ENCODE measurements at regions not wholly inside any gene's neighbourhood (a gene's known extent, or its start where the extent isn't known, plus 50 kb on each side); places are given as distances from the start of the nearest gene placed in this dataset.

DNA sequence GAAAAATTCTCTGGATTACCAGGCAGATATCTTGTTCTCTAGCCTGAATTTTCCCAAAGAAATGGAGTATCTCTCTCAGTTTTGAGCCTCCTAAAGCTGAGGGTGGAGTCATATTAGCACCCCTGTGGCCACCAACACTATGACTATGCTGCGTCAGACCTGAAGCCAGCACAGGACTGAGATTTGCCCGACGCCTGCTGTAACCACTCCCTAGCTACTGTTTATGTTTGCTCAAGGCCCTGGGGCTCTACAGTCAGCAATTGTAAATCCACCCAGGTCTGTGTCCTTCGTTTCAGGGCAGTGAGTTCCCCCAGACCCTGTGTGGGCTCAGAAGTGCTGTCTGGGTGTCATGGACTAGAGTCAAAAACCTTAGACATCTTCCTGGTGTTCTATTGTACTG lies 61.4 kb downstream of the ZXDA start:
- H3K4me1 Mint-ChIP-seq (ENCODE audit: low read depth): no peaks in the 10 kb centered on the region

DNA sequence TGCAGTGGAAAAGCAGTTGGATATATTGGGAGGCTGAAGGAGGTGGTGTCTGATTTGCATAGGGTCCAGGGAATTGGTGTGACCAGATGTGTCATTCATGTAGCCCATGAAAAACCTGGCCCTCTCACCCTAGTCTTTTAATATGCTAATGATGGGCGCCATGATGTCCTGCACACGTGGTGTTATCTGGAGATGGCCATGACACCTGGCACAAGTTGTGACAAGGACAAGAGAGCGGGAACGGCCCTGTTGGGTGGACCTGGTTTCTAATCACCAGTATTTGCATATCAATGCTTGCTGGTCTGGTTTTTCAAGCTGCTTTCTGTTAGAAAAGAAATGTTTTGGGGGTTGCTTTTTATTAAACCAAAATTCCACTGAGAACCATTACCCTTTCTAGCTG lies 87.4 kb downstream of the ZXDA start:
- CTCF ChIA-PET: no interaction called here
- H3K36me3 Mint-ChIP-seq (ENCODE audit: low read depth): no peaks in the 10 kb centered on the region
- H3K4me3 Mint-ChIP-seq: no peak overlapping the region
- no peaks in the 10 kb centered on the region for H3K4me1 Mint-ChIP-seq (ENCODE audit: low read depth)
- H3K27me3 Mint-ChIP-seq (ENCODE audit: low read depth): no peaks in the 10 kb centered on the region
- H3K9me3 Mint-ChIP-seq: peaks cover 2% of the 10 kb centered on the region
- no peak for DNase-seq
- intact Hi-C loops (cut with micrococcal nuclease): loop anchor here (5.0 to 10.0 kb wide), 2 partner anchors 251 to 302 kb away; no protein-coding TSS in a partner anchor
- no peak overlapping the region for H3K27ac Mint-ChIP-seq

More for the DNA sequence above, 61.4 kb downstream of the ZXDA start:
- peaks cover 7% of the 10 kb centered on the region for H3K36me3 Mint-ChIP-seq (ENCODE audit: low read depth)
- no peaks in the 10 kb centered on the region for H3K27me3 Mint-ChIP-seq (ENCODE audit: low read depth)
- no peak overlapping the region for H3K4me3 Mint-ChIP-seq
- H3K9me3 Mint-ChIP-seq: peaks cover 28% of the 10 kb centered on the region
- intact Hi-C loops (cut with micrococcal nuclease): no loop called here
- DNase-seq: no peak
- CTCF ChIA-PET: no interaction called here
- H3K27ac Mint-ChIP-seq: no peak overlapping the region

DNA sequence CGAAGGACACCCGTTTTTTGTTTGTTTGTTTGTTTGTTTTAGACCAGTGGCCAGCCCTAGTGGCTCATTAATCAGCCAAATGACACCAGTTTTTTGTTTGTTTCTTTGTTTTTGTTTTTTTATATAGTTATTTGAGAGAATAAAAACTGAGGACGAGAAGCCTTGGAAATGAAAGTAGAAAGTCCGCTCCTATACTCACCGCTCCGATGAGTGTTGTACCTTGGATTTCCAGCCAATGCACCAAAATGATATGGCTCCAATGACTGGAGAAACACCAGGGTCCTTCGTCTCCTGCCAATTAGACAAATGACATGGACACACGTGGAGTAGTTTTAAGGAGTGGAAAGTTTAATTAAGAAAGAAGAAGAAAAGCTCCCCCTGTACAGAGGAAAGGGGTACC lies 87.9 kb downstream of the ZXDA start:
- DNase-seq: no peak
- Mint-ChIP-seq H3K27ac (no peak overlapping the region), H3K4me1 (ENCODE audit: low read depth) (no peaks in the 10 kb centered on the region), H3K4me3 (no peak overlapping the region), H3K9me3 (peaks cover 2% of the 10 kb centered on the region), H3K36me3 (ENCODE audit: low read depth) (no peaks in the 10 kb centered on the region), H3K27me3 (ENCODE audit: low read depth) (no peaks in the 10 kb centered on the region)
- CTCF ChIA-PET: interaction anchor here (1.1 kb wide), 1 partner anchor 205 kb away, joined by 5 read pairs; no protein-coding TSS in a partner anchor
- intact Hi-C loops (cut with micrococcal nuclease): loop anchor here (5.0 to 10.0 kb wide), 2 partner anchors 250 to 302 kb away; no protein-coding TSS in a partner anchor

- intact Hi-C loops (cut with micrococcal nuclease): loop anchor here (1.0 to 10.0 kb wide), 5 partner anchors 97 to 303 kb away; no protein-coding TSS in a partner anchor
- Mint-ChIP-seq H3K4me3 (no peak overlapping the region), H3K4me1 (ENCODE audit: low read depth) (no peaks in the 10 kb centered on the region), H3K9me3 (no peaks in the 10 kb centered on the region), H3K36me3 (ENCODE audit: low read depth) (no peaks in the 10 kb centered on the region), H3K27ac (no peak overlapping the region), H3K27me3 (ENCODE audit: low read depth) (no peaks in the 10 kb centered on the region)
- peak; percentile 43 for DNase-seq
- CTCF ChIA-PET: interaction anchor here (0.5 to 1.1 kb wide), 2 partner anchors 206 to 247 kb away, joined by 3 to 5 read pairs; no protein-coding TSS in a partner anchor
Measured at GRCh38 chrX:57821703-57822387, 88.4 kb downstream of the ZXDA start.

DNA sequence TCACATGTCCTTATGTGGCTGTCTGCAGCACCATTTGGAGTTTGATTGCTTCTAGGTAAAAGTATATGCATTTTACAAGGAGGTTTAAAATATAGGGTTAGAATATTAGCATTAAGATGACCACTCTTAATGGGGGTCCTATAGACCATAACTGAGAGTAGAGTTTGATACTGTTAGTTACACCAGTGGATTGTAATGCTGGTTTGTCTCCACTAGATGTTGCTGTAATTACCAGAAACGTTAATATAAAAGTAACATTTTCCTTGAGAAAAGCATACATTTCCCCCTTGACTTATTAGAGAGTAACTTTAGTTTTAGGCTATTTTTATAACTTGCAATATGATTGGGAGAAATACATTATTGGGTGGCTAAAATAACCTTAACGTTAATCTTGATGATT lies 93.0 kb downstream of the ZXDA start:
- Mint-ChIP-seq H3K4me3 (no peak overlapping the region), H3K36me3 (ENCODE audit: low read depth) (no peaks in the 10 kb centered on the region), H3K9me3 (peaks cover 9% of the 10 kb centered on the region), H3K27ac (no peak overlapping the region), H3K27me3 (ENCODE audit: low read depth) (peaks cover 2% of the 10 kb centered on the region), H3K4me1 (ENCODE audit: low read depth) (no peaks in the 10 kb centered on the region)
- CTCF ChIA-PET: no interaction called here
- no peak for DNase-seq
- intact Hi-C loops (cut with micrococcal nuclease): no loop called here

GRCh38 chrX:57772637-57773036 lies 92.6 kb upstream of the NLRP2B start:
- Mint-ChIP-seq H3K27ac (no peak overlapping the region), H3K4me3 (no peak overlapping the region), H3K4me1 (ENCODE audit: low read depth) (no peaks in the 10 kb centered on the region), H3K36me3 (ENCODE audit: low read depth) (no peaks in the 10 kb centered on the region), H3K27me3 (ENCODE audit: low read depth) (no peaks in the 10 kb centered on the region), H3K9me3 (no peaks in the 10 kb centered on the region)
- no peak for DNase-seq
- CTCF ChIA-PET: no interaction called here
- intact Hi-C loops (cut with micrococcal nuclease): no loop called here

DNA sequence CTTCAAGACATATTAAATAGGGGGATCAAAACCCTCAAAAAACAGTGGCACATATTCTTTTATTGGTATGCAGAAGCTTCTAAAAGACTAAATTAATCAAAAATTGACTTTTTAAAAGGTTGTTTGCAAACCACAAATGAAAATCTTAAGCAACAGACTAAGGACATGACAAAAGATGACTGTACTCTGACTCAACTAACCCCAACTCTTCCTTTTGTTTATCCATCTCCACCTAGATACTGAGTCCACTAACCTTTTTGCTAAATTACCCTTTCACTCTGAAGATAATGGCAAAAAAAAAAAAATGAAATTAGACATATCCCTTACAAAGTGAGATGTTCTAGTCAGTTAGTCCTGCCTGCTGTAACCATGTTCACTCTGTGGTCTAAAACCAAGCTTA lies 91.6 kb upstream of the NLRP2B start:
- no peaks in the 10 kb centered on the region for H3K36me3 Mint-ChIP-seq (ENCODE audit: low read depth)
- H3K9me3 Mint-ChIP-seq: no peaks in the 10 kb centered on the region
- H3K4me1 Mint-ChIP-seq (ENCODE audit: low read depth): no peaks in the 10 kb centered on the region
- no peaks in the 10 kb centered on the region for H3K27me3 Mint-ChIP-seq (ENCODE audit: low read depth)
- H3K27ac Mint-ChIP-seq: no peak overlapping the region
- H3K4me3 Mint-ChIP-seq: no peak overlapping the region
- CTCF ChIA-PET: no interaction called here
- intact Hi-C loops (cut with micrococcal nuclease): no loop called here
- DNase-seq: no peak

DNA sequence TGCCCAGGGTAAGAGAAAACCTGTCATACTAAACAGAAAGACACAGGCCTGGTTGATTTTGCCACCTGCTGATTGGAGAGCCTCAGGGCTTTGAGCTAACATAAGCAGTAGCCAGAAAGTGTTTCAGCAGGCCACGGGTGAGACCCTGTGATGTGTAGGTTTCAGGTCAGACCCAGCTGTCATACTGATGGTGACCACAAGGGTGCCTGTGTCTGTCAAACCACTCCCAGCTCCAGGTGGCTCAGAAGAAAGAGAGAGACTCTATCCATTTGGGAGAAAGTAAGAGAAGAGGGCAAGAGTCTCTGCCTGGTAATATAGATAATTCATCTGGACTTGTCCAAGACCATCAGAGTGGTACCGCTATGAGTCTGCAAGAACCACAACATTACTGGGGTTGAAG lies 72.8 kb upstream of the NLRP2B start:
- CTCF ChIA-PET: interaction anchor here (0.5 kb wide), 1 partner anchor 257 kb away, joined by 3 read pairs; no protein-coding TSS in a partner anchor
- intact Hi-C loops (cut with micrococcal nuclease): no loop called here
- Mint-ChIP-seq H3K27me3 (ENCODE audit: low read depth) (no peaks in the 10 kb centered on the region), H3K27ac (no peak overlapping the region), H3K4me1 (ENCODE audit: low read depth) (no peaks in the 10 kb centered on the region), H3K4me3 (no peak overlapping the region), H3K9me3 (peaks cover 12% of the 10 kb centered on the region), H3K36me3 (ENCODE audit: low read depth) (no peaks in the 10 kb centered on the region)
- DNase-seq: no peak

- CTCF ChIA-PET: no interaction called here
- Mint-ChIP-seq H3K27ac (no peak overlapping the region), H3K9me3 (no peaks in the 10 kb centered on the region), H3K36me3 (ENCODE audit: low read depth) (no peaks in the 10 kb centered on the region), H3K4me1 (ENCODE audit: low read depth) (no peaks in the 10 kb centered on the region), H3K27me3 (ENCODE audit: low read depth) (peaks cover 3% of the 10 kb centered on the region), H3K4me3 (no peak overlapping the region)
- DNase-seq: no peak
- intact Hi-C loops (cut with micrococcal nuclease): no loop called here
Measured at GRCh38 chrX:57741107-57741506, 61.0 kb upstream of the NLRP2B start.

GRCh38 chrX:57737881-57738280 lies 57.8 kb upstream of the NLRP2B start:
- intact Hi-C loops (cut with micrococcal nuclease): no loop called here
- DNase-seq: no peak
- Mint-ChIP-seq H3K4me3 (no peak overlapping the region), H3K4me1 (ENCODE audit: low read depth) (no peaks in the 10 kb centered on the region), H3K9me3 (no peaks in the 10 kb centered on the region), H3K27ac (no peak overlapping the region), H3K27me3 (ENCODE audit: low read depth) (no peaks in the 10 kb centered on the region), H3K36me3 (ENCODE audit: low read depth) (no peaks in the 10 kb centered on the region)
- CTCF ChIA-PET: no interaction called here

All from activated naive CD4-positive, alpha-beta T cell treated with anti-CD3 and anti-CD28 coated beads for 36 hours (primary cell).